ENCODE measurements at regions not wholly inside any gene's neighbourhood (a gene's known extent, or its start where the extent isn't known, plus 50 kb on each side); places are given as distances from the start of the nearest gene placed in this dataset.
"Not testable (repeated sequence)": the region's sequence is repeated elsewhere in the genome, so short reads cannot be mapped to it uniquely, and the experiment has no call there.

DNA sequence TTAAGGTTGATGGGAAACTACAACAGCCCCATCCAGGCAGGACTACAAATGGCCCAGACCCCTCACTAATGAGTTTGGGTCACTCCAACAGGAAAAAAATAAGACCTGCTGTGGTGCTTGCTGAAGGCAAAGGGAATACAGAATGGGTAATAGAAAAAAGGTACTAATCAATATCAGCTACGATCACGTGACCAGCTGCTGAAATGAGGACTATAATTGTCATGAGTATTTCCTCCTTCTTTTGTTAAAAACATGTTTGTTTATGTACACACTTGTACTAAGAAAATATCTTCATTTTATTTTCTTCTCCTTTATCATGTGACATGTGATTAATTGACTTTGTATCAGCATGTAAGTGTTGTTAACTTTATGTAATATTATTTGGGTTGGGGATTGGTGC, 199.9 kb downstream of the GJA1 start:
- Histone ChIP-seq H3K4me1 (peaks cover 9% of the 10 kb centered on the region; the same call in 2 of the 3 replicates), H3K27ac (no peak overlapping the region), H3K4me3 (no peak overlapping the region), H3K4me2 (no peak overlapping the region), H3K9me3 (peaks cover 11% of the 10 kb centered on the region; the same call in 1 of the 3 replicates)
- FAIRE-seq (no peak), DNase-seq (ENCODE audit: low read depth in 1 of 2, low spot score in 1 of 2) (no peak), ATAC-seq (no peak)
- WGBS (ENCODE audit: missing lambda C conversion rate): 91% methylated on average over 2 of the region's 2 CpGs
- ChIA-PET CTCF (no interaction called here), POLR2A (no interaction called here)
- TF ChIP-seq, protein P1, sequence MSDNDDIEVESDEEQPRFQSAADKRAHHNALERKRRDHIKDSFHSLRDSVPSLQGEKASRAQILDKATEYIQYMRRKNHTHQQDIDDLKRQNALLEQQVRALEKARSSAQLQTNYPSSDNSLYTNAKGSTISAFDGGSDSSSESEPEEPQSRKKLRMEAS (IDR thresholded peaks at IDR 0.05): no peak
- no peak for TF ChIP-seq RARB (CRISPR knock-in tag; IDR thresholded peaks at IDR 0.05)
- TF ChIP-seq, protein P2, sequence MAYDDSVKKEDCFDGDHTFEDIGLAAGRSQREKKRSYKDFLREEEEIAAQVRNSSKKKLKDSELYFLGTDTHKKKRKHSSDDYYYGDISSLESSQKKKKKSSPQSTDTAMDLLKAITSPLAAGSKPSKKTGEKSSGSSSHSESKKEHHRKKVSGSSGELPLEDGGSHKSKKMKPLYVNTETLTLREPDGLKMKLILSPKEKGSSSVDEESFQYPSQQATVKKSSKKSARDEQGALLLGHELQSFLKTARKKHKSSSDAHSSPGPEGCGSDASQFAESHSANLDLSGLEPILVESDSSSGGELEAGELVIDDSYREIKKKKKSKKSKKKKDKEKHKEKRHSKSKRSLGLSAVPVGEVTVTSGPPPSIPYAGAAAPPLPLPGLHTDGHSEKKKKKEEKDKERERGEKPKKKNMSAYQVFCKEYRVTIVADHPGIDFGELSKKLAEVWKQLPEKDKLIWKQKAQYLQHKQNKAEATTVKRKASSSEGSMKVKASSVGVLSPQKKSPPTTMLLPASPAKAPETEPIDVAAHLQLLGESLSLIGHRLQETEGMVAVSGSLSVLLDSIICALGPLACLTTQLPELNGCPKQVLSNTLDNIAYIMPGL (CRISPR knock-in tag; IDR thresholded peaks at IDR 0.05; ENCODE audit: borderline replicate concordance): no peak
- no peak for TF ChIP-seq NR3C1 (IDR thresholded peaks at IDR 0.05)
- TF ChIP-seq HOXB13 (CRISPR knock-in tag; IDR thresholded peaks at IDR 0.05; ENCODE audit: low read depth): no peak
- no peak for TF ChIP-seq EP300 (IDR thresholded peaks at IDR 0.05)
- TF ChIP-seq RNF2 (IDR thresholded peaks at IDR 0.05; ENCODE audit: borderline replicate concordance, low read depth): no peak
- TF ChIP-seq MAFK (IDR thresholded peaks at IDR 0.05; ENCODE audit: partially characterized antibody): no peak
- TF ChIP-seq CBX8 (IDR thresholded peaks at IDR 0.05): no peak
- no peak for TF ChIP-seq EHMT2 (IDR thresholded peaks at IDR 0.05; ENCODE audit: low read depth)
- TF ChIP-seq EHF (CRISPR knock-in tag; IDR thresholded peaks at IDR 0.05): no peak
- no peak for TF ChIP-seq KDM1A (IDR thresholded peaks at IDR 0.05; ENCODE audit: low read depth)
- TF ChIP-seq, protein P3, sequence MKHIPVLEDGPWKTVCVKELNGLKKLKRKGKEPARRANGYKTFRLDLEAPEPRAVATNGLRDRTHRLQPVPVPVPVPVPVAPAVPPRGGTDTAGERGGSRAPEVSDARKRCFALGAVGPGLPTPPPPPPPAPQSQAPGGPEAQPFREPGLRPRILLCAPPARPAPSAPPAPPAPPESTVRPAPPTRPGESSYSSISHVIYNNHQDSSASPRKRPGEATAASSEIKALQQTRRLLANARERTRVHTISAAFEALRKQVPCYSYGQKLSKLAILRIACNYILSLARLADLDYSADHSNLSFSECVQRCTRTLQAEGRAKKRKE (CRISPR knock-in tag; IDR thresholded peaks at IDR 0.05; ENCODE audit: low read depth): no peak
- TF ChIP-seq RCOR1 (IDR thresholded peaks at IDR 0.05; ENCODE audit: low read depth, low read length): no peak
- TF ChIP-seq CHD2 (IDR thresholded peaks at IDR 0.05; ENCODE audit: low read length, partially characterized antibody): no peak
- no peak for TF ChIP-seq HDAC2 (IDR thresholded peaks at IDR 0.05)
- TF ChIP-seq, protein P4, sequence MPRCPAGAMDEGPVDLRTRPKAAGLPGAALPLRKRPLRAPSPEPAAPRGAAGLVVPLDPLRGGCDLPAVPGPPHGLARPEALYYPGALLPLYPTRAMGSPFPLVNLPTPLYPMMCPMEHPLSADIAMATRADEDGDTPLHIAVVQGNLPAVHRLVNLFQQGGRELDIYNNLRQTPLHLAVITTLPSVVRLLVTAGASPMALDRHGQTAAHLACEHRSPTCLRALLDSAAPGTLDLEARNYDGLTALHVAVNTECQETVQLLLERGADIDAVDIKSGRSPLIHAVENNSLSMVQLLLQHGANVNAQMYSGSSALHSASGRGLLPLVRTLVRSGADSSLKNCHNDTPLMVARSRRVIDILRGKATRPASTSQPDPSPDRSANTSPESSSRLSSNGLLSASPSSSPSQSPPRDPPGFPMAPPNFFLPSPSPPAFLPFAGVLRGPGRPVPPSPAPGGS (IDR thresholded peaks at IDR 0.05): no peak
- no peak for TF ChIP-seq POLR2AphosphoS2 (conservative IDR thresholded peaks at IDR 0.05; ENCODE audit: low read length)
- TF ChIP-seq FOSL2 (IDR thresholded peaks at IDR 0.05): no peak
- TF ChIP-seq FOSL2 (CRISPR knock-in tag; IDR thresholded peaks at IDR 0.05): no peak

DNA sequence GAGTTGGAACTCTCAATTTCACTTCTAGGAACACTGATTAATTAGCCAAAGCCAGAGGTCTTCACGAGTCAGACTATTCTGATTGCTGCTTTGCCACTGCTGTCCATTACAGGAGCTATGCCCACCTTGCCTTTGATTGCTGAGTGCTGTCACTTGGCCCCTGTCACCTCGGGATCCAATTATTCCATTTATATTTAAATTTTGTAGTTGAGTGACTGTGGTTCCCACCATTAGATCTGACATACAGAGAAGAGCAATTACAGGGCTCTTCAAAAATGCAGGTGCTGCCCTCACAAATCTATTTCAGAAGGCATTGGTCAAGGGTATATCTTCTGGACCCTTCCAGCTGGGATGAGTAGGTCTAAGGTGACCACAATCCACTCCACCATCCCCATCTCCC, 200.8 kb downstream of the GJA1 start:
- 55% methylated on average over 2 of the region's 2 CpGs for WGBS (ENCODE audit: missing lambda C conversion rate)
- H3K4me1 ChIP-seq; DNase-seq (ENCODE audit: low read depth in 1 of 2, low spot score in 1 of 2); H3K27ac ChIP-seq; H3K4me3 ChIP-seq; POLR2A ChIA-PET; FAIRE-seq; ATAC-seq; H3K4me2 ChIP-seq; CTCF ChIA-PET: not testable (repeated sequence)
- peaks cover 11% of the 10 kb centered on the region; the same call in 1 of the 3 replicates for H3K9me3 ChIP-seq

DNA sequence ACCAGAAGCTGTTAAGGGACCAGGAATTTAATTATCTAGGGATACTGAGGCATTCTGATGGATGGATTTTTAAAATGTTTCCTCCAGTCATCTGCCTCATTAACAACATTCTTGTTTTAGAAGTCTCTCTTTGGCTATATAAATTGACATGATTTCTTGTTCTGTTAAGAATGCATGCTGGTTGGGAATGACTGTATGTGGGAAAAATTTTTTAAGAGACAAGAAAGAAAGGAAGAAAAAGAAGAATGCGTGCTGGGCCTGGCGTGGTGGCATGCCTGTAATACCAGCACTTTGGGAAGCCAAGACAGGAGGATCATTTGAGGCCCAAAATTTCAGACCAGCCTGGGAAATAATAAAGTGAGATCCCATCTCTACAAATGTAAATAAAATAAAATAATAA, 203.6 kb downstream of the GJA1 start:
- ChIA-PET CTCF (interaction anchor here (0.6 kb wide), 1 partner anchor 381 kb away, joined by 3 read pairs; no protein-coding TSS in a partner anchor), POLR2A (no interaction called here)
- ATAC-seq (no peak), FAIRE-seq (no peak), DNase-seq (ENCODE audit: low read depth in 1 of 2, low spot score in 1 of 2) (no peak)
- WGBS (ENCODE audit: missing lambda C conversion rate): 91% methylated on average over 2 of the region's 2 CpGs
- Histone ChIP-seq H3K4me2 (no peak overlapping the region), H3K4me3 (no peak overlapping the region), H3K4me1 (no peaks in the 10 kb centered on the region), H3K27ac (no peak overlapping the region), H3K9me3 (peaks cover 11% of the 10 kb centered on the region; the same call in 1 of the 3 replicates)
- TF ChIP-seq HDAC2 (IDR thresholded peaks at IDR 0.05) (no peak), CHD2 (IDR thresholded peaks at IDR 0.05; ENCODE audit: low read length, partially characterized antibody) (no peak)

Data from A549 (cell line).